GM12878 (cell line): ENCODE measurements at regions not wholly inside any gene's neighbourhood (a gene's known extent, or its start where the extent isn't known, plus 50 kb on each side); places are given as distances from the start of the nearest gene placed in this dataset.

Experiments
- BCLAF1 ChIP-seq: fragments of 450-650 bp; IDR thresholded peaks from 2 replicates; pipeline ENCODE4 v1.6.1; 2017; ENCODE audit warnings: antibody characterized with exemption, mild to moderate bottlenecking, moderate library complexity
- EP300 ChIP-seq, 2 experiments: fragments of 150-350 bp in 1 of 2; IDR thresholded peaks; 2 replicates each; pipeline ENCODE4 v1.6.1; 2011 to 2012; ENCODE audit warnings: low read depth in 2 of 2, low read length in 2 of 2, borderline replicate concordance in 1 of 2, improper control_type of control experiment in 1 of 2, inconsistent platforms in 1 of 2; ENCODE audit not compliant: control insufficient read depth in 1 of 2
- EZH2 ChIP-seq: IDR thresholded peaks from 2 replicates; pipeline ENCODE4 v1.6.1; 2012; ENCODE audit warnings: low read depth, mild to moderate bottlenecking, control low read depth, inconsistent platforms, low read length, borderline replicate concordance; ENCODE audit not compliant: control insufficient read depth
- IKZF1 ChIP-seq: fragments of 450-650 bp; conservative IDR thresholded peaks from 2 replicates; pipeline ENCODE4 v1.6.1; 2017; ENCODE audit warnings: antibody characterized with exemption, mild to moderate bottlenecking
- JUND ChIP-seq: IDR thresholded peaks from 2 replicates; pipeline ENCODE4 v1.6.1; 2012; ENCODE audit warnings: low read depth, mild to moderate bottlenecking, low read length, improper control_type of control experiment, moderate library complexity
- PKNOX1 ChIP-seq: fragments of 450-650 bp; IDR thresholded peaks from 2 replicates; pipeline ENCODE4 v1.6.1; 2016; ENCODE audit warnings: mild to moderate bottlenecking
- SPI1 ChIP-seq: IDR thresholded peaks from 2 replicates; pipeline ENCODE4 v1.6.1; 2011; ENCODE audit warnings: low read depth, mild to moderate bottlenecking, low read length, moderate library complexity, borderline replicate concordance; ENCODE audit not compliant: insufficient read depth
- TF ChIP-seq, protein P1 (sequence below): fragments of 450-650 bp; IDR thresholded peaks from 2 replicates; pipeline ENCODE4 v1.6.1; 2017; ENCODE audit warnings: mild to moderate bottlenecking, moderate library complexity

- TF ChIP-seq PKNOX1 = no peak
- TF ChIP-seq, protein P1, sequence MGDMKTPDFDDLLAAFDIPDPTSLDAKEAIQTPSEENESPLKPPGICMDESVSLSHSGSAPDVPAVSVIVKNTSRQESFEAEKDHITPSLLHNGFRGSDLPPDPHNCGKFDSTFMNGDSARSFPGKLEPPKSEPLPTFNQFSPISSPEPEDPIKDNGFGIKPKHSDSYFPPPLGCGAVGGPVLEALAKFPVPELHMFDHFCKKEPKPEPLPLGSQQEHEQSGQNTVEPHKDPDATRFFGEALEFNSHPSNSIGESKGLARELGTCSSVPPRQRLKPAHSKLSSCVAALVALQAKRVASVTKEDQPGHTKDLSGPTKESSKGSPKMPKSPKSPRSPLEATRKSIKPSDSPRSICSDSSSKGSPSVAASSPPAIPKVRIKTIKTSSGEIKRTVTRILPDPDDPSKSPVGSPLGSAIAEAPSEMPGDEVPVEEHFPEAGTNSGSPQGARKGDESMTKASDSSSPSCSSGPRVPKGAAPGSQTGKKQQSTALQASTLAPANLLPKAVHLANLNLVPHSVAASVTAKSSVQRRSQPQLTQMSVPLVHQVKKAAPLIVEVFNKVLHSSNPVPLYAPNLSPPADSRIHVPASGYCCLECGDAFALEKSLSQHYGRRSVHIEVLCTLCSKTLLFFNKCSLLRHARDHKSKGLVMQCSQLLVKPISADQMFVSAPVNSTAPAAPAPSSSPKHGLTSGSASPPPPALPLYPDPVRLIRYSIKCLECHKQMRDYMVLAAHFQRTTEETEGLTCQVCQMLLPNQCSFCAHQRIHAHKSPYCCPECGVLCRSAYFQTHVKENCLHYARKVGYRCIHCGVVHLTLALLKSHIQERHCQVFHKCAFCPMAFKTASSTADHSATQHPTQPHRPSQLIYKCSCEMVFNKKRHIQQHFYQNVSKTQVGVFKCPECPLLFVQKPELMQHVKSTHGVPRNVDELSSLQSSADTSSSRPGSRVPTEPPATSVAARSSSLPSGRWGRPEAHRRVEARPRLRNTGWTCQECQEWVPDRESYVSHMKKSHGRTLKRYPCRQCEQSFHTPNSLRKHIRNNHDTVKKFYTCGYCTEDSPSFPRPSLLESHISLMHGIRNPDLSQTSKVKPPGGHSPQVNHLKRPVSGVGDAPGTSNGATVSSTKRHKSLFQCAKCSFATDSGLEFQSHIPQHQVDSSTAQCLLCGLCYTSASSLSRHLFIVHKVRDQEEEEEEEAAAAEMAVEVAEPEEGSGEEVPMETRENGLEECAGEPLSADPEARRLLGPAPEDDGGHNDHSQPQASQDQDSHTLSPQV = no peak
- no peak for TF ChIP-seq IKZF1
- TF ChIP-seq SPI1 = no peak
- no peak for TF ChIP-seq JUND
- TF ChIP-seq BCLAF1 = no peak
- TF ChIP-seq EZH2 = no peak
- no peak for TF ChIP-seq EP300 (IDR thresholded peaks at IDR 0.05; ENCODE audit: borderline replicate concordance in 1 of 2, control insufficient read depth in 1 of 2, low read depth in 2 of 2, low read length in 2 of 2)
Measured at GRCh38 chr5:9724707-9725106, 94.6 kb upstream of the TAS2R1 start (continued).
